HEK293T (cell line): ENCODE measurements at regions not wholly inside any gene's neighbourhood (a gene's known extent, or its start where the extent isn't known, plus 50 kb on each side); places are given as distances from the start of the nearest gene placed in this dataset.

Experiments
- CTCF ChIA-PET: fragments of 350-600 bp; formaldehyde crosslinking; extraction: SDS; loops from one replicate; lab custom pipeline; 2021; ENCODE audit warnings: antibody characterized with exemption, inconsistent platforms; lab: Yijun Ruan, JAX
- POLR2A ChIA-PET: fragments of 350-600 bp; formaldehyde crosslinking; extraction: SDS; loops from one replicate; lab custom pipeline; 2020; ENCODE audit warnings: antibody characterized with exemption, inconsistent platforms; lab: Yijun Ruan, JAX
- DNase-seq: peaks from one replicate; pipeline ENCODE4 v3.0.0; 2012; ENCODE audit warnings: mixed read lengths; ENCODE audit errors: extremely low spot score
- ARNT ChIP-seq: fragments of 450-650 bp; IDR thresholded peaks from 2 replicates; pipeline ENCODE4 v1.6.1; 2017; ENCODE audit warnings: mild to moderate bottlenecking
- BHLHE40 ChIP-seq: fragments of 450-650 bp; IDR thresholded peaks from 2 replicates; pipeline ENCODE4 v1.6.1; 2016; ENCODE audit warnings: mild to moderate bottlenecking, moderate library complexity, borderline replicate concordance
- CTBP1 ChIP-seq: fragments of 450-650 bp; IDR thresholded peaks from 2 replicates; pipeline ENCODE4 v1.6.1; 2016; ENCODE audit warnings: borderline replicate concordance
- ELF4 ChIP-seq: fragments of 450-650 bp; IDR thresholded peaks from 2 replicates; pipeline ENCODE4 v1.6.1; 2017; ENCODE audit warnings: antibody characterized with exemption
- FOXA1 ChIP-seq: fragments of 450-650 bp; IDR thresholded peaks from 2 replicates; pipeline ENCODE4 v1.6.1; 2016; ENCODE audit warnings: mild to moderate bottlenecking
- FOXK2 ChIP-seq: fragments of 450-650 bp; IDR thresholded peaks from 2 replicates; pipeline ENCODE4 v1.6.1; 2016; ENCODE audit warnings: mild to moderate bottlenecking
- FOXM1 ChIP-seq: fragments of 450-650 bp; IDR thresholded peaks from 2 replicates; pipeline ENCODE4 v1.6.1; 2017; ENCODE audit warnings: mild to moderate bottlenecking, borderline replicate concordance
- HDGF ChIP-seq: fragments of 450-650 bp; IDR thresholded peaks from 2 replicates; pipeline ENCODE4 v1.6.1; 2017; ENCODE audit warnings: antibody characterized with exemption, borderline replicate concordance
- L3MBTL2 ChIP-seq: fragments of 450-650 bp; conservative IDR thresholded peaks from 2 replicates; pipeline ENCODE4 v1.6.1; 2016; ENCODE audit warnings: mild to moderate bottlenecking
- LEF1 ChIP-seq: fragments of 450-650 bp; IDR thresholded peaks from 2 replicates; pipeline ENCODE4 v1.6.1; 2017; ENCODE audit warnings: mild to moderate bottlenecking, borderline replicate concordance
- NFRKB ChIP-seq: fragments of 450-650 bp; IDR thresholded peaks from 2 replicates; pipeline ENCODE4 v1.6.1; 2016; ENCODE audit warnings: mild to moderate bottlenecking, moderate library complexity
- SP1 ChIP-seq: fragments of 450-650 bp; IDR thresholded peaks from 2 replicates; pipeline ENCODE4 v1.6.1; 2017
- SUZ12 ChIP-seq: fragments of 450-650 bp; IDR thresholded peaks from 2 replicates; pipeline ENCODE4 v1.6.1; 2016; ENCODE audit warnings: mild to moderate bottlenecking
- TARDBP ChIP-seq: fragments of 450-650 bp; IDR thresholded peaks from 2 replicates; pipeline ENCODE4 v1.6.1; 2016
- ZNF384 ChIP-seq: fragments of 450-650 bp; IDR thresholded peaks from 2 replicates; pipeline ENCODE4 v1.6.1; 2016
- TF ChIP-seq, protein P1 (sequence below): fragments of 450-650 bp; IDR thresholded peaks from 2 replicates; pipeline ENCODE4 v1.6.1; 2016

DNA sequence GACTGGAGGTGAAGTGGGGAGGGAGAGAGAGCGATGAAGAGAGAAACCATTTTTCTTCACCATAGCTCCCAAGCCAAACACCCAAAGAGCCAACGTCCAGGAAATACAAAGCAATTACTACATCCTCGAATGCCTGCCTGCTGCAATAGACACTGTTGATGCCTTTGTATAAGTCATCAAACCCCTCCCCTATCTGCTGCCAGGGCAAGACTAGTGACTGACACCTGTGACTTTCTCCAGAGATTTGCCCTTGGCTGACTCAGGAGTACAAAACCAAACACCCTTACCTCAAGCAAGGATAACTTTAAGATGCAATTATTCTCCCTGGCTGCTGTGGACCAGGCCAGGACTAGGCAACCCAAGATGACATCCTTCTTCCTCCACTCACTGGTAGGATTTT, 81.8 kb upstream of the RASA1 start:
- POLR2A ChIA-PET, result no interaction called here
- TF ChIP-seq BHLHE40 (no peak), SP1 (no peak), CTBP1 (no peak), SUZ12 (no peak), ELF4 (no peak), NFRKB (no peak), TARDBP (no peak), HDGF (no peak), FOXA1 (no peak), ZNF384 (no peak), FOXK2 (no peak)
- TF ChIP-seq, protein P1, sequence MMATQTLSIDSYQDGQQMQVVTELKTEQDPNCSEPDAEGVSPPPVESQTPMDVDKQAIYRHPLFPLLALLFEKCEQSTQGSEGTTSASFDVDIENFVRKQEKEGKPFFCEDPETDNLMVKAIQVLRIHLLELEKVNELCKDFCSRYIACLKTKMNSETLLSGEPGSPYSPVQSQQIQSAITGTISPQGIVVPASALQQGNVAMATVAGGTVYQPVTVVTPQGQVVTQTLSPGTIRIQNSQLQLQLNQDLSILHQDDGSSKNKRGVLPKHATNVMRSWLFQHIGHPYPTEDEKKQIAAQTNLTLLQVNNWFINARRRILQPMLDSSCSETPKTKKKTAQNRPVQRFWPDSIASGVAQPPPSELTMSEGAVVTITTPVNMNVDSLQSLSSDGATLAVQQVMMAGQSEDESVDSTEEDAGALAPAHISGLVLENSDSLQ, result no peak
- CTCF ChIA-PET, result no interaction called here
- DNase-seq, result no peak

DNA sequence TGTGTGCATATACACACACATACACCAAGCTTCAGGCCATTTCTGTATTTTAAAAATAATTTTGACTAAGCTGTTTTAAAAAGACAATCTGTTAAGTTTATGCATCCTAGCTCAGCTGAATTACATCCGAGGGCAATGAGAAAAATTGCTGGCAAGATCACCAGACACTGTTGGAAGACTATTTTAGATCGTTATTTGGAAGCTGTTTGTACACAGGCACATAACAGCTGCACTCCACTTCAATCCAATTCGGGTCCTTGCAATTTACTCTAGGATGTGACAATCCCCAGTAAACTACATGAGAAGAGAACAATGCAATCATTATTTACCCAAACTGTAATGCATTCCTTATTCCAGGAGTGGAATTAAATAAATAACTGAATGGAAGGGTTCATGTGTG, 79.3 kb upstream of the RASA1 start:
- TF ChIP-seq L3MBTL2, result no peak
- TF ChIP-seq BHLHE40, result no peak
- no peak for TF ChIP-seq SP1
- no peak for TF ChIP-seq HDGF
- TF ChIP-seq ARNT, result no peak
- no peak for TF ChIP-seq LEF1
- TF ChIP-seq TARDBP, result no peak
- TF ChIP-seq FOXM1, result no peak
- no peak for TF ChIP-seq ZNF384
- no peak for TF ChIP-seq FOXA1
- TF ChIP-seq NFRKB, result no peak
- no peak for TF ChIP-seq ELF4
- TF ChIP-seq, protein P1, result no peak
- no peak for TF ChIP-seq SUZ12
- TF ChIP-seq CTBP1, result no peak
- TF ChIP-seq FOXK2, result no peak
- ChIA-PET POLR2A (no interaction called here), CTCF (no interaction called here)
- no peak for DNase-seq

DNA sequence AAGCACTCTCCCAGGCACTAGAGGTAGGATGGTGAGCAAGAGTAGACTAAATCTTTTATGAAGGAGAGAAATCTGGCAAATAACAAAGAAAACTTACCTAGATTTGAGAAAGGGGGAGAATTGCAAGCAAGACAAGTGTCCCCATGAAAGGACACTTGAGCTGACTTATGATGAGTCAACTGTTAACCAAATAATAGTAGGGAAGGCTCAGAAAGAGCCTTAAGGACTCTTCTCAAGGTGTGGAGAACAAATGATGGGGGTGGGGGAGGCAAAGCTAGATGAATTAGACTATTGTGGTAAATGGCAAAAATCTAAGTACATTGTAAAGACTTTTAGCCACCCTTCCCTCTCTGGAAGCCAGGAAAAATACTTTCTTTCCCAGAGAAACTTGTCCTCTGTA, 77.6 kb upstream of the RASA1 start:
- no peak for DNase-seq
- CTCF ChIA-PET, result interaction anchor here (0.7 kb wide), 1 partner anchor 1506 kb away, joined by 3 read pairs; no protein-coding TSS in a partner anchor
- POLR2A ChIA-PET, result no interaction called here
- TF ChIP-seq NFRKB (no peak), ZNF384 (no peak)

DNA sequence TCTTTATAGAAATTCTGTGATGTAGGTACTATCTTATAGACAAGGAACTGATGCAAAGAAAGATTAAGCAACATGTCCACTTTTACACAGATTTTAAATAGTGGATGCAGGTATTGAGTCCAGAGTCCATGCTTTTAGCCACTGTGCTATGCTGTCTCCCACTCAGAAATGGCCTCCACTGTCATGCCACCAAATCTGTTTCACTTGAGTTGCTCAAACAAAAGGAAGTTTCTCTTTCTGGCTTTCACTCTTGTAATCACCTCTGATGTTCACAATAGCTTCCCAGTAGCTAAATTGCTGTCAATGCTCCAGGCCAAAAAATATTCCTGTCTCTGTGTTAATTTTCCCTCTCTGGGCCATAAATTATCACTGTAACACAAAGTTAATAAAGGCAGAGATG, 77.0 kb upstream of the RASA1 start:
- DNase-seq, result no peak
- TF ChIP-seq BHLHE40, result no peak
- no peak for TF ChIP-seq ZNF384
- no peak for TF ChIP-seq FOXA1
- no peak for TF ChIP-seq HDGF
- TF ChIP-seq ELF4, result no peak
- no peak for TF ChIP-seq ARNT
- TF ChIP-seq NFRKB, result no peak
- no peak for TF ChIP-seq FOXK2
- TF ChIP-seq, protein P1, result no peak
- TF ChIP-seq FOXM1, result no peak
- ChIA-PET POLR2A (no interaction called here), CTCF (interaction anchor here (0.6 to 0.7 kb wide), 2 partner anchors 46 to 1506 kb away, joined by 3 to 4 read pairs; no protein-coding TSS in a partner anchor)

DNA sequence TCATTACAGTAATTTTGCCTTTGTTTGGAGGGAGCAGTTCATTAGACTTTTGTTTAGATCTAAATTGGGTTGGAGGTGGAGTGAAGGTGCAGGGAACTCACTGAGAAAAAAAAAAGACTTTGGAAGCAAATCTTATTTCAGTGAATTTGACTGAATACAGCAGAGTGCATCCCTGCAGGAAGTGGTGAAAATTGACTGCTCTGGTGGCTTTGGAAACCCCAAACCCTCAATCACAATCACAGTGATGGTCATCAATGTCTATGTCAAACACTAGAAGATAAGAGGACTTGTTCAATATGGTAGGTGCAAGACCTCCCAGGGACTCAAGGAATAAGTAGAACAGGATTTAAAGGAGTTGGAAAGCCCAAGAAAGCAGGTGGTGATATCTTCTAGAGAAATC, 76.0 kb upstream of the RASA1 start:
- no peak for DNase-seq
- ChIA-PET POLR2A (no interaction called here), CTCF (no interaction called here)
- no peak for TF ChIP-seq FOXM1
- no peak for TF ChIP-seq CTBP1

DNA sequence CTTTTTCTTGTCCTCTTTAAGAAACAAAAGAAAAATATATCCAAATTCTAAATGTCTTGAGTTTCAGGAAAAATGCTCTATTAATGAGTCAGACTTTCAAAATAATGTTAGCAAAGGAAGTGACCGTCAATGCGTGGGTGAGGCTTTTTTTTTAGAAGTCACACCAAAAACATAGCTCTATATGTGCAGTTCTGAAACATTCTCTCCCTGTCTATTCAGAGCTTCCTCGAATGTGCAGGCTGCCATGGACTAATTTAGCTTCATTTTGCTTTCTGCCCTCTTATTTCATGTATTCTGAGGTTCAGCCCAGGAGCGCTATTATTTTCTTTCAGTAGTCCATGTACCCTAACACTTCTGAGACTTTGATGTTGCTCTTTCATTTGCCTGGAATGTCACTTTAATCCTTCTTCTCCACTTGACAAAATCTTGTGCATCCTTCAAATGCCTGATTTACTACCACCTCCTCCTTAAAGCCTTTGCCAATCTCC, 72.5 kb upstream of the RASA1 start:
- POLR2A ChIA-PET, result interaction anchor here (0.8 kb wide), 1 partner anchor 73 kb away, joined by 3 read pairs; no protein-coding TSS in a partner anchor

More for the DNA sequence above, 72.5 kb upstream of the RASA1 start:
- TF ChIP-seq, protein P1, result no peak
- no peak for TF ChIP-seq SP1
- no peak for TF ChIP-seq HDGF
- TF ChIP-seq CTBP1, result no peak
- TF ChIP-seq LEF1, result no peak
- TF ChIP-seq SUZ12, result no peak
- no peak for TF ChIP-seq NFRKB
- TF ChIP-seq FOXM1, result no peak
- no peak for DNase-seq
- CTCF ChIA-PET, result no interaction called here
